Lower leg skin (tissue), 3 donors: ENCODE measurements at regions not wholly inside any gene's neighbourhood (a gene's known extent, or its start where the extent isn't known, plus 50 kb on each side); places are given as distances from the start of the nearest gene placed in this dataset.

Experiments used
- POLR2A ChIP-seq, 2 donors: fragments of 450-650 bp; IDR thresholded peaks; one replicate each; pipeline ENCODE4 v1.6.1; 2016 to 2017; ENCODE audit warnings: antibody characterized with exemption in 2 of 2, mild to moderate bottlenecking in 1 of 2, moderate library complexity in 1 of 2
- TF ChIP-seq, protein P1 (sequence below), 3 donors: fragments of 450-650 bp; IDR thresholded peaks; one replicate each; pipeline ENCODE4 v1.5.1; 2016; ENCODE audit warnings: antibody characterized with exemption in 3 of 3, mild to moderate bottlenecking in 3 of 3, moderate library complexity in 2 of 3

DNA sequence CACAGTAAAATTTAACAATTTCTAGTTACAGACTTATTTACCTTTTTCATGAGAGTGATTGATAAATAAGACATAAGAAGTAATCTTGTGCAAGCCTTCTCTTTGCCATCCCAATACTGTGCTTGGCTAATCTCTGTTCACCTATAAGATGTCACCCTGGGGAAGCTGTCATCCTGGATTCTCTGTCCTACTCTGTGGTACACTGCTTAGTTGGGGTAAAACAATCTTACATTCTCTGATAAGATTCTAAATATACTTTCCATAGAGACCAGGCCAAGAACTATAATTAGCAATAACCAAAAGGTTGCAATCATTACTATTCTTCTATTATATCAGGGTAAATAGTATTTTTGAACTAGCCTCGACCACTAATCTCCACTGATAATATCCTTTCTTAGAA is 1218.3 kb upstream of the CADM2 start:
- no peak for TF ChIP-seq POLR2A (IDR thresholded peaks at IDR 0.05)
- TF ChIP-seq, protein P1, sequence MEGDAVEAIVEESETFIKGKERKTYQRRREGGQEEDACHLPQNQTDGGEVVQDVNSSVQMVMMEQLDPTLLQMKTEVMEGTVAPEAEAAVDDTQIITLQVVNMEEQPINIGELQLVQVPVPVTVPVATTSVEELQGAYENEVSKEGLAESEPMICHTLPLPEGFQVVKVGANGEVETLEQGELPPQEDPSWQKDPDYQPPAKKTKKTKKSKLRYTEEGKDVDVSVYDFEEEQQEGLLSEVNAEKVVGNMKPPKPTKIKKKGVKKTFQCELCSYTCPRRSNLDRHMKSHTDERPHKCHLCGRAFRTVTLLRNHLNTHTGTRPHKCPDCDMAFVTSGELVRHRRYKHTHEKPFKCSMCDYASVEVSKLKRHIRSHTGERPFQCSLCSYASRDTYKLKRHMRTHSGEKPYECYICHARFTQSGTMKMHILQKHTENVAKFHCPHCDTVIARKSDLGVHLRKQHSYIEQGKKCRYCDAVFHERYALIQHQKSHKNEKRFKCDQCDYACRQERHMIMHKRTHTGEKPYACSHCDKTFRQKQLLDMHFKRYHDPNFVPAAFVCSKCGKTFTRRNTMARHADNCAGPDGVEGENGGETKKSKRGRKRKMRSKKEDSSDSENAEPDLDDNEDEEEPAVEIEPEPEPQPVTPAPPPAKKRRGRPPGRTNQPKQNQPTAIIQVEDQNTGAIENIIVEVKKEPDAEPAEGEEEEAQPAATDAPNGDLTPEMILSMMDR (IDR thresholded peaks at IDR 0.05): no peak
